ENCODE measurements at regions not wholly inside any gene's neighbourhood (a gene's known extent, or its start where the extent isn't known, plus 50 kb on each side); places are given as distances from the start of the nearest gene placed in this dataset.
A peak's percentile ranks its signal among the peaks of the same experiment; 100 is the strongest.

- DNase-seq = no peak
Observed at GRCh38 chr1:234535763-234536515, 57.0 kb upstream of the TARBP1 start.

- no peak for DNase-seq
Observed at GRCh38 chr1:234535218-234535617, 56.2 kb upstream of the TARBP1 start.

GRCh38 chr1:234533975-234534876 is 55.2 kb upstream of the TARBP1 start:
- no peak for DNase-seq

GRCh38 chr1:234533034-234533891 is 54.3 kb upstream of the TARBP1 start:
- DNase-seq = no peak

- no peak for DNase-seq
Observed at GRCh38 chr1:234532503-234532922, 53.5 kb upstream of the TARBP1 start.

GRCh38 chr1:234531151-234531635 is 52.2 kb upstream of the TARBP1 start:
- DNase-seq = no peak

- no peak for DNase-seq
Observed at GRCh38 chr1:234530672-234531071, 51.7 kb upstream of the TARBP1 start.

GRCh38 chr1:234529950-234530237 is 50.9 kb upstream of the TARBP1 start:
- DNase-seq = no peak

GRCh38 chr1:234529095-234529949 is 50.3 kb upstream of the TARBP1 start:
- peak; percentile 29 for DNase-seq

All from GDM1 (cell line).